ENCODE measurements at regions not wholly inside any gene's neighbourhood (a gene's known extent, or its start where the extent isn't known, plus 50 kb on each side); places are given as distances from the start of the nearest gene placed in this dataset.

DNA sequence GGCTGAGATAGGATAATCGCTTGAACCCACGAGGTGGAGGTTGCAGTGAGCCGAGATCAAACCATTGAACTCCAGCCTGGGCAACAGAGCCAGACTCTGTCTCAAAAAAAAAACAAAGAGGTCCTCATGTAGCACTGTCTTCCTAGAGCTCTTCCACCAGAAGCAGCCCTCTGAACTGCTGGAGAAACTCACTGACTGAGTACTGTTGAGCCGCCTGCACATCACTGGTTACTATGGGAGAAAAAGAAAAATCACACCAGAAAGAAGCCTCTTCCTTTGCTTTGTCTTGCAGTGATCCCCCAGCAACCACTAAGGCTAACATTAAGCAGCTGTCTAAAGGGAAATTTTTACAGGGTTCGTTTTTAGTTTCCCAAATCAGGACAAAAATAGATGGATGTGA lies 112.9 kb upstream of the LYPLAL1 start:
- no peak overlapping the region for H2AFZ ChIP-seq (ENCODE audit: low read depth, low read length, poor library complexity, severe bottlenecking)
- H3K4me2 ChIP-seq (ENCODE audit: low read length): no peak overlapping the region
- H3K4me3 ChIP-seq (replicated peaks in 1 of 2; ENCODE audit: low read depth in 1 of 2, low read length in 2 of 2): no peak overlapping the region
- ChIA-PET RAD21 (ENCODE audit: low non-redundant PET in 1 of 2, low total read pairs in 2 of 2, uncharacterized antibody in 2 of 2, unreplicated experiment in 2 of 2) (no interaction called here), CTCF (no interaction called here), POLR2A (no interaction called here)
- TF ChIP-seq ZFX (IDR thresholded peaks at IDR 0.05) (no peak), ZNF274 (IDR thresholded peaks at IDR 0.05; ENCODE audit: low read depth, low read length) (no peak), YY1 (IDR thresholded peaks at IDR 0.05; ENCODE audit: extremely low read depth, insufficient replicate concordance, low read depth, low read length) (no peak), EZH2 (IDR thresholded peaks at IDR 0.05) (no peak), POLR2A (IDR thresholded peaks at IDR 0.05; ENCODE audit: borderline replicate concordance, extremely low read depth, insufficient read depth, insufficient read length) (no peak), SRF (IDR thresholded peaks at IDR 0.05; ENCODE audit: low read depth) (no peak), REST (IDR thresholded peaks at IDR 0.05; ENCODE audit: low read depth) (no peak), MAX (IDR thresholded peaks at IDR 0.05) (no peak), RAD21 (IDR thresholded peaks at IDR 0.05; ENCODE audit: low read depth) (no peak), ATF3 (IDR thresholded peaks at IDR 0.05) (no peak), POLR2AphosphoS5 (IDR thresholded peaks at IDR 0.05; ENCODE audit: low read depth, low read length) (no peak), SP1 (IDR thresholded peaks at IDR 0.05; ENCODE audit: low read depth) (no peak), SIN3A (IDR thresholded peaks at IDR 0.05; ENCODE audit: low read depth) (no peak), JUND (IDR thresholded peaks at IDR 0.05) (no peak), EZH2phosphoT487 (IDR thresholded peaks at IDR 0.05; ENCODE audit: borderline replicate concordance) (no peak)
- TF ChIP-seq, protein P1, sequence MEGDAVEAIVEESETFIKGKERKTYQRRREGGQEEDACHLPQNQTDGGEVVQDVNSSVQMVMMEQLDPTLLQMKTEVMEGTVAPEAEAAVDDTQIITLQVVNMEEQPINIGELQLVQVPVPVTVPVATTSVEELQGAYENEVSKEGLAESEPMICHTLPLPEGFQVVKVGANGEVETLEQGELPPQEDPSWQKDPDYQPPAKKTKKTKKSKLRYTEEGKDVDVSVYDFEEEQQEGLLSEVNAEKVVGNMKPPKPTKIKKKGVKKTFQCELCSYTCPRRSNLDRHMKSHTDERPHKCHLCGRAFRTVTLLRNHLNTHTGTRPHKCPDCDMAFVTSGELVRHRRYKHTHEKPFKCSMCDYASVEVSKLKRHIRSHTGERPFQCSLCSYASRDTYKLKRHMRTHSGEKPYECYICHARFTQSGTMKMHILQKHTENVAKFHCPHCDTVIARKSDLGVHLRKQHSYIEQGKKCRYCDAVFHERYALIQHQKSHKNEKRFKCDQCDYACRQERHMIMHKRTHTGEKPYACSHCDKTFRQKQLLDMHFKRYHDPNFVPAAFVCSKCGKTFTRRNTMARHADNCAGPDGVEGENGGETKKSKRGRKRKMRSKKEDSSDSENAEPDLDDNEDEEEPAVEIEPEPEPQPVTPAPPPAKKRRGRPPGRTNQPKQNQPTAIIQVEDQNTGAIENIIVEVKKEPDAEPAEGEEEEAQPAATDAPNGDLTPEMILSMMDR (IDR thresholded peaks at IDR 0.05 in 2 of 3, conservative IDR thresholded peaks at IDR 0.05 in 1 of 3; ENCODE audit: borderline replicate concordance in 1 of 3, insufficient read depth in 1 of 3, low read depth in 2 of 3, low read length in 2 of 3): no peak
- intact Hi-C loops (cut with micrococcal nuclease): loop anchor here (10.0 kb wide), 1 partner anchor 604 kb away; no protein-coding TSS in a partner anchor
- no peaks in the 10 kb centered on the region for H3K4me1 ChIP-seq (ENCODE audit: control insufficient read depth in 1 of 2, insufficient read depth in 2 of 2, low read length in 2 of 2)
- no peak overlapping the region for H3K27ac ChIP-seq (ENCODE audit: low read depth, low read length)
- H3K27me3 ChIP-seq (ENCODE audit: insufficient read depth, low read length): no peaks in the 10 kb centered on the region
- H4K20me1 ChIP-seq (ENCODE audit: insufficient read depth): no peaks in the 10 kb centered on the region
- H3K9me3 ChIP-seq (ENCODE audit: control insufficient read depth in 1 of 2, insufficient read depth in 1 of 2, low read depth in 1 of 2, low read length in 2 of 2): no peaks in the 10 kb centered on the region; a peak in 1 of 4 replicates
- DNase-seq (ENCODE audit: low read depth, low spot score): no peak
- no peaks in the 10 kb centered on the region for H3K79me2 ChIP-seq (ENCODE audit: insufficient read depth, low read length)
- H3K9me2 ChIP-seq (ENCODE audit: insufficient read depth): no peaks in the 10 kb centered on the region
- ATAC-seq: no peak
- no TSS peak for BruUV-seq (replicated peaks)
- no peaks in the 10 kb centered on the region for H3K36me3 ChIP-seq (ENCODE audit: control insufficient read depth in 1 of 2, insufficient read depth in 2 of 2, low read length in 2 of 2)
- H3K9ac ChIP-seq (ENCODE audit: low read length): no peak overlapping the region
